ENCODE measurements at regions not wholly inside any gene's neighbourhood (a gene's known extent, or its start where the extent isn't known, plus 50 kb on each side); places are given as distances from the start of the nearest gene placed in this dataset.
"Not testable (repeated sequence)": the region's sequence is repeated elsewhere in the genome, so short reads cannot be mapped to it uniquely, and the experiment has no call there.

DNA sequence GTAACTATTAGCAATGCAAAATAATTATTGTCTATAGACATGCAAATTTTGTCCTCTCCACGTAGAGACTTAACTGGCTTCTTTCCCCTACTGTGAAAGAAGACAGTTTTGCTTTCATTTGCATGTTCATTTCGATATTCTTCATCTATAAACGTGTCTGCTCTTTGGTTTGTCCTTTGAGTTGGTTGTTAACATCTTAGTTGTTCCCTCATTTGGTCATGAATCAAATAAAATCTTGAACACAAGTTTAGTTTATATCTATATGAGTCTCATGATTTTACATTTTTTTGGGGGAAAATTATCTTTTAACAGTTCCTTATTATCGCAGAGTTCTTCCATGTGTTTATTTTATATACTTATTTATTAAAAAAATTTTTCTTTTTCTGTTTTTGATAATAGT, 214.4 kb downstream of the UTP18 start:
- Mint-ChIP-seq H3K27ac (no peak overlapping the region), H3K9me3 (no peaks in the 10 kb centered on the region), H3K36me3 (ENCODE audit: low read depth) (no peaks in the 10 kb centered on the region), H3K4me1 (ENCODE audit: low read depth) (no peaks in the 10 kb centered on the region), H3K27me3 (no peaks in the 10 kb centered on the region), H3K4me3 (no peak overlapping the region)
- TF ChIP-seq, protein P1, sequence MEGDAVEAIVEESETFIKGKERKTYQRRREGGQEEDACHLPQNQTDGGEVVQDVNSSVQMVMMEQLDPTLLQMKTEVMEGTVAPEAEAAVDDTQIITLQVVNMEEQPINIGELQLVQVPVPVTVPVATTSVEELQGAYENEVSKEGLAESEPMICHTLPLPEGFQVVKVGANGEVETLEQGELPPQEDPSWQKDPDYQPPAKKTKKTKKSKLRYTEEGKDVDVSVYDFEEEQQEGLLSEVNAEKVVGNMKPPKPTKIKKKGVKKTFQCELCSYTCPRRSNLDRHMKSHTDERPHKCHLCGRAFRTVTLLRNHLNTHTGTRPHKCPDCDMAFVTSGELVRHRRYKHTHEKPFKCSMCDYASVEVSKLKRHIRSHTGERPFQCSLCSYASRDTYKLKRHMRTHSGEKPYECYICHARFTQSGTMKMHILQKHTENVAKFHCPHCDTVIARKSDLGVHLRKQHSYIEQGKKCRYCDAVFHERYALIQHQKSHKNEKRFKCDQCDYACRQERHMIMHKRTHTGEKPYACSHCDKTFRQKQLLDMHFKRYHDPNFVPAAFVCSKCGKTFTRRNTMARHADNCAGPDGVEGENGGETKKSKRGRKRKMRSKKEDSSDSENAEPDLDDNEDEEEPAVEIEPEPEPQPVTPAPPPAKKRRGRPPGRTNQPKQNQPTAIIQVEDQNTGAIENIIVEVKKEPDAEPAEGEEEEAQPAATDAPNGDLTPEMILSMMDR (IDR thresholded peaks at IDR 0.05): no peak
- DNase-seq: no peak
- intact Hi-C loops (cut with micrococcal nuclease): no loop called here
- no peak for ATAC-seq
- ChIA-PET CTCF (interaction anchor here (1.5 kb wide), 1 partner anchor 13 kb away, joined by 6 read pairs; no protein-coding TSS in a partner anchor), POLR2A (no interaction called here)

DNA sequence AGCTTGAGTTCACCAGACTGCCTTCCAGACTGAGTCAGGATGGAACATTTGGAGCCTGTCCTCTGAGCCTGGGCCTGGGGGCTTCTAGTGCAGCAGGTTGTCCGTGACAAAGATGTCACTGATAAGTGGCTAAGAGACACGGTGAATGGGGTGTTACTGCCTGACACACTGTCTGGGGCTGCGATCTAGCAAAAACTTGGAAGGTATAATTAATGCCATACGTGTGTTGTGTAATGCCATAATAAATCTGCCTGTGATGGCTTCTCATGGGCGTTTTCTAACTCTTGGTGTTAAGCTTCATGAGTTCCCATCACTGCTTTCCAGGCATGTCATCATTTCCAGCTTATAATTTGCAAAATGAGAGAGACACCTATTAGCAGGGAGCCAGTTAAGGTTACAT, 215.4 kb downstream of the UTP18 start:
- intact Hi-C loops (cut with micrococcal nuclease): no loop called here
- no peak overlapping the region for H3K27ac Mint-ChIP-seq
- H3K27me3 Mint-ChIP-seq: no peaks in the 10 kb centered on the region
- TF ChIP-seq, protein P1 (IDR thresholded peaks at IDR 0.05): no peak
- no peak for DNase-seq
- no peaks in the 10 kb centered on the region for H3K36me3 Mint-ChIP-seq (ENCODE audit: low read depth)
- CTCF ChIA-PET: interaction anchor here (1.5 kb wide), 1 partner anchor 14 kb away, joined by 6 read pairs; no protein-coding TSS in a partner anchor
- no peaks in the 10 kb centered on the region for H3K9me3 Mint-ChIP-seq
- no peaks in the 10 kb centered on the region for H3K4me1 Mint-ChIP-seq (ENCODE audit: low read depth)
- H3K4me3 Mint-ChIP-seq: no peak overlapping the region
- POLR2A ChIA-PET: no interaction called here
- no peak for ATAC-seq

DNA sequence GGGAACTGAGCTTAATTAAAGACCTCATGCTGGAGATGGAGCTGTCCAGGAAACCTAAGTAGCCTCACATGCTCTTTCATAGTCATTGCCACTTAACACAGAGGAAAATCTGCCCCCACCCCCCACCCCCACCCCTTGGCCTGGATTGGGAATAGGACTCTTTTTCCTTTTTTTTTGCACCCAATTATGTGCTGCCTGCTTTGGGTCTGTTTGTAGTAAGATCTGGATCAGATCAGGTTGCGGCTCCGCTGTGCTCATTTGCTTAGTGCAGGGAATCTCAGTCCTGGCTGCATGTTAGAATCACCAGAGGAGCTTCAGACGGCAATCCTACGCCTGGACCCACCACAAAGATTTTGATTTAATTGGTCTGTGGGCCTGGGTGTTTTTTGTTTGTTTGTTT, 219.0 kb downstream of the UTP18 start:
- H3K4me3 Mint-ChIP-seq: no peak overlapping the region
- ChIA-PET POLR2A (no interaction called here), CTCF (interaction anchor here (0.8 to 1.3 kb wide), 2 partner anchors 9 to 13 kb away, joined by 3 to 5 read pairs; no protein-coding TSS in a partner anchor)
- peaks cover 8% of the 10 kb centered on the region for H3K9me3 Mint-ChIP-seq
- no peaks in the 10 kb centered on the region for H3K4me1 Mint-ChIP-seq (ENCODE audit: low read depth)
- intact Hi-C loops (cut with micrococcal nuclease): no loop called here
- ATAC-seq (no peak), DNase-seq (no peak)
- H3K36me3 Mint-ChIP-seq (ENCODE audit: low read depth): no peaks in the 10 kb centered on the region
- no peaks in the 10 kb centered on the region for H3K27me3 Mint-ChIP-seq
- no peak overlapping the region for H3K27ac Mint-ChIP-seq
- TF ChIP-seq, protein P1 (IDR thresholded peaks at IDR 0.05): no peak

DNA sequence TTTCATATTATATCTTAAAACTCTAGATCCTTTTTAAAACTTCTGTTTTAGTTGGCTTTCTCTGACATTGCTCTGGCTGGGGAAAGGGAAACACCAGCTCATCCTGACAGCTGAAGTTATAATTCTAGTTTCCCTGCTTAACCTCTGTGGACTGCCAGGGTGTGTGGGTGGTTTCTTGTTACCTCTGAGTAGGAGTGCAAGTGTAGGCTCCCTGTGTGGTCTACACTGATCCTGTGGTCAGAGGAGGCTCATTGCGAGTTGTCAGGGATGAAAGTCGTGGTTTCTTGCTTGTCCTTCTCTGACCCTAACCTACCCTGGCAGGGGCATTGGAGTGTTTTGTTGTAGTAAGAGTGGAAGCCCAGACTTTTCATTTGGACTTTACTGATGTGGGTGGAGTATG, 221.0 kb downstream of the UTP18 start:
- no peaks in the 10 kb centered on the region for H3K27me3 Mint-ChIP-seq
- H3K4me1 Mint-ChIP-seq (ENCODE audit: low read depth): no peaks in the 10 kb centered on the region
- no peak overlapping the region for H3K4me3 Mint-ChIP-seq
- no peak overlapping the region for H3K27ac Mint-ChIP-seq
- DNase-seq: no peak
- no peaks in the 10 kb centered on the region for H3K36me3 Mint-ChIP-seq (ENCODE audit: low read depth)
- intact Hi-C loops (cut with micrococcal nuclease): no loop called here
- ChIA-PET POLR2A (no interaction called here), CTCF (no interaction called here)
- no peak for ATAC-seq
- TF ChIP-seq, protein P1 (IDR thresholded peaks at IDR 0.05): no peak
- H3K9me3 Mint-ChIP-seq: peaks cover 8% of the 10 kb centered on the region

DNA sequence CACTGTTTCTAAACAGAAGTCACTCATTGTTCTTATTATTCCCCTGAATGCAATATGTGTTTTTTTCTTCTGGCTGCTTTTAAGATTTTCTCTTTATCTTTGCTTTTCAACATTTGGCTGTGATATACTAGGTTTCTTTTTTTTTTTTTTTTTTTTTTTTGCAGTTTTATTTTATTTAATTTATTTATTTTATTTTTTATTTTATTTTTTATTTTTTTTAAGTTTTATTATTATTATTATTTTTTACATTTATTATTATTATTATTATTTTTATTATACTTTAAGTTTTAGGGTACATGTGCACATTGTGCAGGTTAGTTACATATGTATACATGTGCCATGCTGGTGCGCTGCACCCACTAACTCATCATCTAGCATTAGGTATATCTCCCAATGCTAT, 221.9 kb downstream of the UTP18 start:
- H3K27ac Mint-ChIP-seq; H3K4me1 Mint-ChIP-seq (ENCODE audit: low read depth); H3K27me3 Mint-ChIP-seq; ATAC-seq; DNase-seq; CTCF ChIA-PET; H3K4me3 Mint-ChIP-seq; POLR2A ChIA-PET; H3K36me3 Mint-ChIP-seq (ENCODE audit: low read depth); H3K9me3 Mint-ChIP-seq; intact Hi-C loops (cut with micrococcal nuclease): not testable (repeated sequence)

DNA sequence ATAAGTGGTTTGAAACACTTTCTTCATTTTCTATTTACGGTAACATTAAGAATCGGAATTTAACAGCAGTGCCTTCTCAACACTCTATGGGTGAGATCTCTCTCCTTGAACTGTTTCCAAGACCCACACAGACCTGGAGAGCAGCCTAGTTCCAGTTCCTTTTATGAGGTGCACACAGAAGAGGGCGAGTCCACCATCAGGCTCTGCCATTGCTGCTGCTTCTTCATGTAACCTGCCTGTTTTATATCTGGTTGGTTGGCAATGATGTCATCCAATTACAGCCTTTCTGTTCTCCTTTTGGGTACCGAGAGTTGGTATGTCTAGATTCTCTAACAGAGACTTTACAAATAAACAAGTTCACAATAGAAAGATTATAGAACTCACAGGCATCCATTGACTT, 225.7 kb downstream of the UTP18 start:
- H3K36me3 Mint-ChIP-seq (ENCODE audit: low read depth): no peaks in the 10 kb centered on the region
- no peaks in the 10 kb centered on the region for H3K4me1 Mint-ChIP-seq (ENCODE audit: low read depth)
- DNase-seq (no peak), ATAC-seq (no peak)
- no peak overlapping the region for H3K27ac Mint-ChIP-seq
- intact Hi-C loops (cut with micrococcal nuclease): no loop called here
- CTCF ChIA-PET: no interaction called here
- H3K4me3 Mint-ChIP-seq: no peak overlapping the region
- H3K27me3 Mint-ChIP-seq: peaks cover 5% of the 10 kb centered on the region
- TF ChIP-seq, protein P1 (IDR thresholded peaks at IDR 0.05): no peak
- H3K9me3 Mint-ChIP-seq: peaks cover 7% of the 10 kb centered on the region
- POLR2A ChIA-PET: no interaction called here
